ENCODE measurements at regions not wholly inside any gene's neighbourhood (a gene's known extent, or its start where the extent isn't known, plus 50 kb on each side); places are given as distances from the start of the nearest gene placed in this dataset.

DNA sequence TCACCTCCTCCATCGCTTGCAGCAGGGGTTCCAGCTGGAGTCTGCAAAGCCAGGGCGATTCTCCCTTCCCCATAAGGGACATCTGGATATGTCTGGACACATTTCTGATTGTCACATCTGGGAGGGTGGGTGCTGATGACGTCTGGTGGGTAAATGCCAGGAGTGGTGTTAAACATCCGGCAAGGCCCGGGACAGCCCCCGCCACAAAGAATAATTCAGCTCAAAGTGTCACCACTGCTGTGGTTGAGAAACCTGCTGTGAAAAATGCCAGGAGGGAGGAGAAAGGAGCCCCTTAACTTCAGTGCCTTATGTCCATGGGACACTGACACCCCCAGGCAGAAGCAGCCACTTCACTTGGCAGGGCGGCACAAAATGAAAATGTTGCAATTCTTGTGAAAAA lies 179.4 kb upstream of the SDK2 start:
- TF ChIP-seq, protein P1, sequence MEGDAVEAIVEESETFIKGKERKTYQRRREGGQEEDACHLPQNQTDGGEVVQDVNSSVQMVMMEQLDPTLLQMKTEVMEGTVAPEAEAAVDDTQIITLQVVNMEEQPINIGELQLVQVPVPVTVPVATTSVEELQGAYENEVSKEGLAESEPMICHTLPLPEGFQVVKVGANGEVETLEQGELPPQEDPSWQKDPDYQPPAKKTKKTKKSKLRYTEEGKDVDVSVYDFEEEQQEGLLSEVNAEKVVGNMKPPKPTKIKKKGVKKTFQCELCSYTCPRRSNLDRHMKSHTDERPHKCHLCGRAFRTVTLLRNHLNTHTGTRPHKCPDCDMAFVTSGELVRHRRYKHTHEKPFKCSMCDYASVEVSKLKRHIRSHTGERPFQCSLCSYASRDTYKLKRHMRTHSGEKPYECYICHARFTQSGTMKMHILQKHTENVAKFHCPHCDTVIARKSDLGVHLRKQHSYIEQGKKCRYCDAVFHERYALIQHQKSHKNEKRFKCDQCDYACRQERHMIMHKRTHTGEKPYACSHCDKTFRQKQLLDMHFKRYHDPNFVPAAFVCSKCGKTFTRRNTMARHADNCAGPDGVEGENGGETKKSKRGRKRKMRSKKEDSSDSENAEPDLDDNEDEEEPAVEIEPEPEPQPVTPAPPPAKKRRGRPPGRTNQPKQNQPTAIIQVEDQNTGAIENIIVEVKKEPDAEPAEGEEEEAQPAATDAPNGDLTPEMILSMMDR (IDR thresholded peaks at IDR 0.05) = no peak
- intact Hi-C loops (cut with DNase I) = no loop called here

DNA sequence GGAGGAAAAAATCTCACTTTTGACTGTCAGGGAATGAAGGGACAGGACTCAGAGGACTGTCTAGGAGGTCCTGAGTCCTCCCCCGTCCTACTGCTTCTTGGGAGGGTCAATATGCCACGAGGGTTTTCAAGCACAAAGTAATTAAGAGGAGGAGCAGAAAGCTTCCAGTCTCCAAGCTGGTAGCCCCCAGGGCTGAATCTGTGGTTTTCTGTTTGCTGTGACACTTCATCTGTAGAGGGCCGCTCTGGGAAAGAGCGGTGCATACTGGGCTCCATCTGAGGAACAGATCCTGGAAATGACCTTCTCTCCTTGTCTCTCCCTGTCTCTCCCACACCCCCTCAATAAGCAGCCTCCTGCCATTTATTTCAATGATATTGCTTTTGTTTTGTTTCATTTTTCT lies 180.1 kb upstream of the SDK2 start:
- no peak for DNase-seq (ENCODE audit: low spot score in 2 of 2)
- TF ChIP-seq, protein P1 (IDR thresholded peaks at IDR 0.05) = no peak
- intact Hi-C loops (cut with DNase I) = no loop called here
- H3K36me3 ChIP-seq = no peaks in the 10 kb centered on the region
- no peaks in the 10 kb centered on the region for H3K27me3 ChIP-seq
- no peaks in the 10 kb centered on the region for H3K9me3 ChIP-seq
- H3K27ac ChIP-seq = no peak overlapping the region
- no peaks in the 10 kb centered on the region for H3K4me1 ChIP-seq
- H3K4me3 ChIP-seq = no peak overlapping the region

More for the DNA sequence above, 179.4 kb upstream of the SDK2 start:
- no peaks in the 10 kb centered on the region for H3K4me1 ChIP-seq
- H3K4me3 ChIP-seq = no peak overlapping the region
- H3K27me3 ChIP-seq = no peaks in the 10 kb centered on the region
- no peaks in the 10 kb centered on the region for H3K36me3 ChIP-seq
- H3K9me3 ChIP-seq = no peaks in the 10 kb centered on the region
- DNase-seq (ENCODE audit: low spot score in 2 of 2) = no peak
- H3K27ac ChIP-seq = no peak overlapping the region

DNA sequence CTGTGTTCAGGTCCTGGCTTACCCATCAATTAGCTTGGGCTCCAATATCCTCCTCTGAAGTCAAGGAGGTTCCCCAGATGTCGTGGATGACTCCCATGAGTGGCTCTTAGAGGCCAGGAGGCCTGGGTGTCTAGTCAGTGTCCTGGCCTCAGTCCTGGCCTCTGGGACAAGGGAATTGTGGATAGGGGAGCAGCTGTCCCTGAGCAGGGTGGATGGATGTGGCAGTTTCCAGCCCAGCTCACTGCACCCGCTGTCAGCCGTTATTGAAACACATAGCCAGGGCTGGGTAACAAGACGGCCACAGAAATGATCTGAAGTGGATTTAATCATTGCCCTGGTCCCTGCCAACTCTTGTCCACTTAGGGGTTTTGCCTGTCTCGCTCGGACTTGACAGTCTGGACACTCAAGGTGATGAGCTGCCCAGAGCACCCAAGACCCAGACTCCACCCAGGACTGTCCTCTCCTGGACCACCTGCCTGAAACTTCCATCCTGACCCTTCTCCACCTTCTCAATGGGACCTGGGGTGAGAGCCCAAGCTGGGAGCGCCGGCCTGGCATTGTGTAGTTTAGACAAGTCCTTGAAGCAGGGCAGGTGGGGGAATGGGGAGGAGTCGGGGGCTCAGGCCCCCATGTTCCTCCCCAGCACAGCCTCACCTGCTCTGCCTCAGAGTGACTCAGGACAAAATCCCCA lies 182.1 kb upstream of the SDK2 start:
- intact Hi-C loops (cut with DNase I) = no loop called here
- DNase-seq (ENCODE audit: low spot score in 2 of 2) = no peak
- H3K36me3 ChIP-seq = no peaks in the 10 kb centered on the region
- no peak overlapping the region for H3K27ac ChIP-seq
- TF ChIP-seq, protein P1 (IDR thresholded peaks at IDR 0.05) = no peak
- H3K4me3 ChIP-seq = no peak overlapping the region
- no peaks in the 10 kb centered on the region for H3K9me3 ChIP-seq
- H3K4me1 ChIP-seq = no peaks in the 10 kb centered on the region
- H3K27me3 ChIP-seq = no peaks in the 10 kb centered on the region

DNA sequence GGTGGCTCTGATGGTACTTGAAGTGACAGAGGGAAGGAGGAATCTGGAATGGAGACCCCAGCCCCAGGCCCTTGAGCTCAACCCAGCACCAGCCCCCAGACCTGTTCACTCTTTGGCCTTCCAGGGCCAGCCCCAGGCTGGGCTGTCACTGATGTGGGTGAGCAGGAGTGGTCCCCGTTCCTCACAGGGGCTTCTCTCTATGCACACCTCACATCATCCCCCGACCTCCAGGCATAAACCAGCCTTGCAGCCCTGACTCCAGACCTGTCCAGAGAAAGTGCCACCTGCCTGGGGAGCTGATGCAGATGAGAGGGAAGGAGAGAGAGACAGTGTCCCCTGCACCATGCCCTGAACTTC lies 182.6 kb upstream of the SDK2 start:
- Histone ChIP-seq H3K36me3 (no peaks in the 10 kb centered on the region), H3K27ac (no peak overlapping the region), H3K9me3 (no peaks in the 10 kb centered on the region), H3K4me3 (no peak overlapping the region), H3K27me3 (no peaks in the 10 kb centered on the region), H3K4me1 (no peaks in the 10 kb centered on the region)
- no peak for DNase-seq (ENCODE audit: low spot score in 2 of 2)
- TF ChIP-seq, protein P1 (IDR thresholded peaks at IDR 0.05) = no peak
- intact Hi-C loops (cut with DNase I) = no loop called here

DNA sequence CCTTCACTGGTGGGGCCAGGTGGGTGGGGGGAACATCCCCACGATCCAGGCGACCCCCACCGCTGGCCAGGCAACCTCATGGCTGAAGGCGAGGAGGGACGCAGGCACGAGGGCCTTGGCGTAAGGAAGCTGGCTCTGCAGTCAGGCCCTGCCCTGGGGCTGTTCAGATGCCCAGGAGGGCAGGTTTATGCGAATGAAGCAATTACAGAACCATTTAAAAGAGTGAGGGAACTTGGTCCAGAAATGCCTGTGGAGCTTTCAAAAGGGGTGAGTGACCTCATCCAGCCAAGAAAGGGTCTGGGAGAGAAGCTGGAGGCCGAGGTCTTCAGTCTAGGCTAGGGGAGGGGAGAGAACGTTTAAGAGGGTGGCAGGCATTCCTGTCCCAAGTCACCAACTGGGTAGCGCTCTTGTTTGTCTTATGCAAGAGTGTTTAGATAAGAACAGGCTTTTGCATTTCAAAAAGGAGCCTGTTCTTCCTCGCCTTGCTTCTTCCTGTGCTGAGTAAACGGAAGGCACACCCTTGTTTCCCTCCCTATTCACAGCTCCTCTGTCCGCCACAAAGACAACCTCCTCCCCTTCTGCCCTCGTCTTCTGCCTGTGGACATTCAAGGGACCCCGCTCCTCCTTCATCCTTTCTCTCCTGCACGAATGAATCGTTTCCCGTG lies 183.5 kb upstream of the SDK2 start:
- no peak for DNase-seq (ENCODE audit: low spot score in 2 of 2)
- no peaks in the 10 kb centered on the region for H3K9me3 ChIP-seq
- H3K27ac ChIP-seq = no peak overlapping the region
- H3K36me3 ChIP-seq = no peaks in the 10 kb centered on the region
- intact Hi-C loops (cut with DNase I) = no loop called here
- no peaks in the 10 kb centered on the region for H3K4me1 ChIP-seq
- TF ChIP-seq, protein P1 (IDR thresholded peaks at IDR 0.05) = no peak
- H3K4me3 ChIP-seq = no peak overlapping the region
- no peaks in the 10 kb centered on the region for H3K27me3 ChIP-seq
